ENCODE measurements at regions not wholly inside any gene's neighbourhood (a gene's known extent, or its start where the extent isn't known, plus 50 kb on each side); places are given as distances from the start of the nearest gene placed in this dataset.

GRCh38 chr20:58023346-58023745 lies 205.1 kb downstream of the ANKRD60 start:
- no peaks in the 10 kb centered on the region for H3K36me3 ChIP-seq (replicated peaks; ENCODE audit: control insufficient read depth, insufficient read depth, low read length)
- no peak overlapping the region for H3K4me3 ChIP-seq (ENCODE audit: insufficient read depth, low read depth, low read length)
- H3K27me3 ChIP-seq (ENCODE audit: control insufficient read depth, insufficient read depth, low read length) = no peaks in the 10 kb centered on the region
- no peak for DNase-seq

GRCh38 chr20:58022711-58023110 lies 205.7 kb downstream of the ANKRD60 start:
- no peaks in the 10 kb centered on the region for H3K27me3 ChIP-seq (ENCODE audit: control insufficient read depth, insufficient read depth, low read length)
- H3K4me3 ChIP-seq (ENCODE audit: insufficient read depth, low read depth, low read length) = no peak overlapping the region
- DNase-seq = no peak
- no peaks in the 10 kb centered on the region for H3K36me3 ChIP-seq (replicated peaks; ENCODE audit: control insufficient read depth, insufficient read depth, low read length)

- H3K4me3 ChIP-seq (ENCODE audit: insufficient read depth, low read depth, low read length) = no peak overlapping the region
- peak; percentile 89 for DNase-seq
- H3K27me3 ChIP-seq (ENCODE audit: control insufficient read depth, insufficient read depth, low read length) = no peaks in the 10 kb centered on the region
- H3K36me3 ChIP-seq (replicated peaks; ENCODE audit: control insufficient read depth, insufficient read depth, low read length) = no peaks in the 10 kb centered on the region
Observed at GRCh38 chr20:58021481-58021880, 207.0 kb downstream of the ANKRD60 start.

GRCh38 chr20:58020656-58021454 lies 207.6 kb downstream of the ANKRD60 start:
- DNase-seq = no peak
- H3K4me3 ChIP-seq (ENCODE audit: insufficient read depth, low read depth, low read length) = no peak overlapping the region
- H3K27me3 ChIP-seq (ENCODE audit: control insufficient read depth, insufficient read depth, low read length) = no peaks in the 10 kb centered on the region
- no peaks in the 10 kb centered on the region for H3K36me3 ChIP-seq (replicated peaks; ENCODE audit: control insufficient read depth, insufficient read depth, low read length)

GRCh38 chr20:58019850-58020625 lies 208.4 kb downstream of the ANKRD60 start:
- no peak for DNase-seq

GRCh38 chr20:58019027-58019849 lies 209.2 kb downstream of the ANKRD60 start:
- H3K27me3 ChIP-seq (ENCODE audit: control insufficient read depth, insufficient read depth, low read length) = no peaks in the 10 kb centered on the region
- H3K4me3 ChIP-seq (ENCODE audit: insufficient read depth, low read depth, low read length) = no peak overlapping the region
- no peak for DNase-seq
- no peaks in the 10 kb centered on the region for H3K36me3 ChIP-seq (replicated peaks; ENCODE audit: control insufficient read depth, insufficient read depth, low read length)

More at GRCh38 chr20:58019850-58020625, 208.4 kb downstream of the ANKRD60 start:
- H3K36me3 ChIP-seq (replicated peaks; ENCODE audit: control insufficient read depth, insufficient read depth, low read length) = no peaks in the 10 kb centered on the region
- no peaks in the 10 kb centered on the region for H3K27me3 ChIP-seq (ENCODE audit: control insufficient read depth, insufficient read depth, low read length)
- no peak overlapping the region for H3K4me3 ChIP-seq (ENCODE audit: insufficient read depth, low read depth, low read length)

- Histone ChIP-seq H3K4me3 (ENCODE audit: insufficient read depth, low read depth, low read length) (no peak overlapping the region), H3K27me3 (ENCODE audit: control insufficient read depth, insufficient read depth, low read length) (no peaks in the 10 kb centered on the region), H3K36me3 (replicated peaks; ENCODE audit: control insufficient read depth, insufficient read depth, low read length) (no peaks in the 10 kb centered on the region)
- DNase-seq = no peak
Observed at GRCh38 chr20:58018590-58018989, 209.9 kb downstream of the ANKRD60 start.

GRCh38 chr20:58017970-58018530 lies 210.4 kb downstream of the ANKRD60 start:
- DNase-seq = no peak
- no peaks in the 10 kb centered on the region for H3K27me3 ChIP-seq (ENCODE audit: control insufficient read depth, insufficient read depth, low read length)
- no peak overlapping the region for H3K4me3 ChIP-seq (ENCODE audit: insufficient read depth, low read depth, low read length)
- H3K36me3 ChIP-seq (replicated peaks; ENCODE audit: control insufficient read depth, insufficient read depth, low read length) = no peaks in the 10 kb centered on the region

GRCh38 chr20:58017231-58017969 lies 211.1 kb downstream of the ANKRD60 start:
- no peaks in the 10 kb centered on the region for H3K36me3 ChIP-seq (replicated peaks; ENCODE audit: control insufficient read depth, insufficient read depth, low read length)
- no peak for DNase-seq
- H3K4me3 ChIP-seq (ENCODE audit: insufficient read depth, low read depth, low read length) = no peak overlapping the region
- no peaks in the 10 kb centered on the region for H3K27me3 ChIP-seq (ENCODE audit: control insufficient read depth, insufficient read depth, low read length)

GRCh38 chr20:58016779-58017178 lies 211.7 kb downstream of the ANKRD60 start:
- no peaks in the 10 kb centered on the region for H3K36me3 ChIP-seq (replicated peaks; ENCODE audit: control insufficient read depth, insufficient read depth, low read length)
- H3K27me3 ChIP-seq (ENCODE audit: control insufficient read depth, insufficient read depth, low read length) = no peaks in the 10 kb centered on the region; the same call in 1 of the 2 replicates
- DNase-seq = no peak
- H3K4me3 ChIP-seq (ENCODE audit: insufficient read depth, low read depth, low read length) = no peak overlapping the region

GRCh38 chr20:58014628-58015315 lies 213.7 kb downstream of the ANKRD60 start:
- Histone ChIP-seq H3K36me3 (replicated peaks; ENCODE audit: control insufficient read depth, insufficient read depth, low read length) (no peaks in the 10 kb centered on the region), H3K27me3 (ENCODE audit: control insufficient read depth, insufficient read depth, low read length) (no peaks in the 10 kb centered on the region; the same call in 1 of the 2 replicates), H3K4me3 (ENCODE audit: insufficient read depth, low read depth, low read length) (no peak overlapping the region)
- no peak for DNase-seq

GRCh38 chr20:58012731-58013510 lies 215.5 kb downstream of the ANKRD60 start:
- DNase-seq = no peak
- no peaks in the 10 kb centered on the region for H3K36me3 ChIP-seq (replicated peaks; ENCODE audit: control insufficient read depth, insufficient read depth, low read length)

More at GRCh38 chr20:58012731-58013510, 215.5 kb downstream of the ANKRD60 start:
- H3K4me3 ChIP-seq (ENCODE audit: insufficient read depth, low read depth, low read length) = no peak overlapping the region
- no peaks in the 10 kb centered on the region; the same call in 1 of the 2 replicates for H3K27me3 ChIP-seq (ENCODE audit: control insufficient read depth, insufficient read depth, low read length)
